CD4-positive, alpha-beta T cell treated with Interleukin-6 for 4 hours (primary cell): ENCODE measurements at regions not wholly inside any gene's neighbourhood (a gene's known extent, or its start where the extent isn't known, plus 50 kb on each side); places are given as distances from the start of the nearest gene placed in this dataset.

ENCODE experiments used
- DNase-seq: peaks from one replicate; pipeline ENCODE4 v3.0.0-alpha.2; 2020; ENCODE audit warnings: mixed read lengths

DNA sequence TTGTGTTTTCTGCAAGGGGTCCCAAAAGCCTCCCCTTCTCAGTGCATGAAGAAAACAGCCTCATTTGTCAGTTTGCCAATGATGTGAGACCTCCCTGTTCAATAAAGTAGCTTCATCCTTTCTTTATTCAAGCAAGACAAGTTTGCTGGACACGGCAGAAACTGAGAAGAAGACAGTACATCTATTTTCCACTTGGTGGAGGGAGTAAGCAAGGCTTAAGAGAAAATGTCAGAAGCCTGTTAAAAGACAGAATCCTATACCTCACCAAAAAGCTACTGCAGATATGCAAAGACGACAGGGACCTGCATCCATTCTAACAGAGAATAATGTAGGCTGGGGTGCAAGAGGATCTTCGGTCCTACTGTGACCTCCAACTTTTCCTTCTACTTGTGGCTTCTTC is 506.8 kb upstream of the VRK2 start:
- no peak for DNase-seq

DNA sequence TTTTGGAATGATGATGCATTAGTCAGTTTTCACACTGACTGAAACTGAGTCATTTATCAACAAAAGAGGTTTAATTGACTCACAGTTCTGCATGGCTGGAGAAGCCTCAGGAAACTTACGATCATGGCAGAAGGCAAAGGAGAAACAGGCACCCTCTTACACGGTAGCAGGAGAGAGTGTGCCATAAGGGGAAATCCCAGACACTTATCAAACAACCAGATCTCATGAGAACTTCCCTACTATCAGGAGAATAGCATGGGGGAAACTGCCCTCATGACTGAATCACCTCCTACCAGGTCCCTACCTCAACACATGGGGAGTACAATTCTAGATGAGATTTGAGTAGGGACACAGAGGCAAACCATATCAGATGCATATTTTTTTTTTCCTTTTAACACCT is 504.5 kb upstream of the VRK2 start:
- no peak for DNase-seq

DNA sequence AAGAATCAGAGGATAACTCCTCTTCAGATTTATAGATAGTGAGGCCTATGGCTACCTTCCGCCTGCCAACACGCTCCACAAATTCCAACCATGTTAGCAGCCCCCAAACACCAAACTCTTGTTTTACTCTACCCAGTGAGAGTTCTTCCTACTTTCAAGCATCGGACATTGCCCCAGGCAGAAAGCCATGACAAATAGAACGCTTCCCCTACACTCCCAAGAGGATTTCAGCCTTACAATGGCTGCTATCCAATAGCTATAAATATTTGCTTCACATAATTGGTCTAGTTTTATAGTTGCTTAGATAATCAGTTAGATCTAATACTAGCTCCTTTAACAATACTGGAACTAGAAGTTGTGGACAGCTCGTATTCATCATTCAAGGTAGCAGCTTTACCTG is 503.4 kb upstream of the VRK2 start:
- DNase-seq = no peak

DNA sequence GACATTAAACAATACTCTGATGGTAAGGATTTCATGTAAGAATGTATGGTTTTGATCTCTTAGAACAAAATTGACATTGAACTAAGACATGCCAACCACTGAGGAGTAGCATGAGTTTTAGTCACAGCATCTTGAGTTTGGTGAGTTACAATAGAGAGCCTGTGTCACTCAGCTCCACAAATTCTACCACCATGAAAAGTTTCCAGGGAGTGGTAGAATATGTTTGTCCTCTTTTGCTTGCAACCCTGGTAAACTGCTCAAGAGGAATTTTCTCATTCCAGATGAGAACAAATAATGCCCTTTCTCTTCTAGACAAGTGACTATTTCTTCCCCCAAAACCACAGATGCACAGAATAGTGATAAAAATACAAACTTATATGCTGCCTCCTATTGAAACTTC is 502.0 kb upstream of the VRK2 start:
- no peak for DNase-seq

DNA sequence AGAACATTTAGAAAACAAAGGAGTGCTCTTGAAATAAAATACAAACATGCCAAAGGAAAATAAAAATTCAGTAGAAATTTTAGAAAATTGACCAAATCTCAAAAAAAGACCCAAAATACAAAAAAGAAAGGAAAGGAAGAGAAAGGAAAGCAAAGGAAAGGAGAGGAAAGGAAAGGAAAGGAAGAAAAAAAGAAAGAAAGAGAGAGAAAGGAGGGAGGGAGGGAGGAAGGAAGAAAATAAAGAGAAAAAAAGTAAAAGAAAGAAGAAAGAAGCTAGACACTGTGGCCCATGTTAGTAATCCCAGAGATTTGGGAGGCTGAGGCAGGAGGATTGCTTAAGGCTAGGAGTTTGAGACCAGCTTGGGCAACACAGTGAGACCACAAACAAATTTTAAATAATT is 500.1 kb upstream of the VRK2 start:
- no peak for DNase-seq

DNA sequence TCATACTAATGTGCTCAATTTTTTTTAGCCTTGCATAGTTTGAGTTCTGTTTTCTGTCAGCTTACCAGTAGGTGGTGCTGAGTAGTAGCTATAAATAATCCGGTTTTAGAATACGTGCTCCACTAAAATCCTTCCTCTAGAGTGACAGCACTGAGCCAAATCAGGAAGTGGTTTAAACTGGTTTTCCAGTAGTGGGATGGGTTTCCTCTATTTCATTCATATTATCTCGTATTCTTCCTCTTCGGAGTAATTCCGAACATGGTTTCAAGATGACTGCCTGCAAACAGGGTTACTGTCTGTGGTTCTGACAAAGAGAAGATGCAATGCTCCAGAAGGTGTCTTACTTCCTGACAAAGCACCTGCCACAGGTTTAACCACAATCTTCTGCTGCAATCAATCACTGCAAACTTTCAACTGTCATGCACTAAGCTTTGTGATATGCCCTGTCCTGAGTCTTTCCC is 496.9 kb upstream of the VRK2 start:
- DNase-seq = no peak

DNA sequence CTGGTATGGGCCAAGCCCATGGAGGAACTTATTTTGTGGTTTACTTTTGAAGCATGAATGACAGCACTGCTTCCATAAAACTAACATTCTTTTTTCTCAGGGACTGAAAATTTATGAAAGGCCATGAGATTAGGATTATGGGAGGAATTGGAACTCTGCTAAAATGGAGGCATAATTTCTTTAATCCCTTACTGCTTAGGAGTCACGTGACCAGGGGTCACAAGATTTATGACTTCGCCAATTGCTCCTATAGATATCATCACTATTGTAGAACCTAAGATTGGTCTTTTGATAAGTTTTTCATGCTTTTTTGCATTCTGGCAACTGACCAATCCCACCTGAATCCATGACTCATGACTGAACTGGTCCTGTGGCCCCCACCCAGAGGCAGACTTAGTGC is 495.7 kb upstream of the VRK2 start:
- no peak for DNase-seq

DNA sequence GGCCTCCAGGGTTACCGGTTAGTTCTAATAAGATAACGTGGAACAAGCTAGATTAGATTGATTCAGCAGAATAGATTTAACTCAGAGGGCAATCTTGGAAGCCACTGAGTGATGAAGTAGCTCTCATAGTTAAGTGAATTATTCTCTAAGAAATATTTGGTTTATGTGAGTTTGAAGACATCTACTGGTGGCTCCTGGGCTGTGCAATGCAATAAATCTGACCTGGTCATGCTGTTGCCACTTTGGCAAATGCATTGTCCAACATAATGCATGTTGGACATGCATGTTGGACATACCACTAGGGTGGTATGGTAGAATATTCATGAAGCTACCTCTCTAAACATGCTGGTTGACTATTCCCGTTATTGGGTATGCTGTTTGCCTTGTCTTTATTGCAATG is 493.7 kb upstream of the VRK2 start:
- no peak for DNase-seq

DNA sequence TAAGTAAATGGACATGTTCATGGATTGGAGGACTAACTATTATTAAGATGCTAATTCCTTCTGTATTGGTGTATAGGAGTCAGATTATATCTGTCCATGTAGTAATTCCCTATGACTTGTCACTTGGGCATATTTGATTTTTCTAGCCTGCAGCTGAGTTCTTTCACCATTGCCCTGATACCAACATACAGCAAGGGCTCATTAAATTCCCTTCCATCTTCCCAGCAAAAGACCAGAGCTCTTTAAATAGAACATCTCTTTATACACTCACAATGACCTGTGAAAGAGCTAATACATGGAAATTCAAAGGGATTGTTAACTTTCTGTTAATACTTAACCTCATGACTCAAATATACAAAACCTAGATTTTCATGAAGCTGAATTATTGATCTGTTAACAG is 492.3 kb upstream of the VRK2 start:
- no peak for DNase-seq

DNA sequence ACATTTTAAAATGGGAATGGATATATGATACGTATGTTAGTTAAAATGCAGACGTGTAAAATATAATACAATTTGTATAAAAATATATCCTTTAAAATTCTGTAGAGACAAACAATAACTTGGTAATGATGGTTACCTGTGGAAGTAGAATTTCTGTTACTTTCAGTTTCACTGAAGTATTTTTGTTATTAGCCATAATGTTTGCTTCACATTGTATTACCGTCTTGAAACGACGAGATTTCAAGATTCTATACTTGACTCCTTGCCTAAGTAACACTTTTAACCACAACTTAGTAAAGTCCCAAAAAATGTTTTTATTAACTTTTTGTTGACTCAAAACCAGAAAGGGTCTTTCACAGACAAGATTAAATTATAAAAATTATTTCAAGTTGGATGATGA is 488.3 kb upstream of the VRK2 start:
- DNase-seq = no peak

DNA sequence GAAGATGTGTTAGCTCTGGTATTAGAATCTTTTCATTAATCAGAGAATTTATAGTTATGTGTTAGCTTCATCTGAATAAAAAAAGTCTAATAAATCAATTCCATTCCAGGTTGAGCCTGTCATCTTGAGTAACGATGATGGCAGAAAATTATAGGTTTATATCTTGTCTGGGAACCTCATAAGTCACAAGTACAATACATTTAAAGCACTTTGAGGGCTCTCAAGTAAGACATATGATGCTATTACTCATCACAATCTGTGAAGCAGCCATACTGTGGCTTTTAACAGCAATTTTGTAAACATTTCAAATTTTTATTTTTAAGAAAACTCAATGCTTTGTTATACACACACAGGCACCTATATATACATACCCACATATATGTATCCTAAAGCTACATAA is 484.1 kb upstream of the VRK2 start:
- DNase-seq = no peak

DNA sequence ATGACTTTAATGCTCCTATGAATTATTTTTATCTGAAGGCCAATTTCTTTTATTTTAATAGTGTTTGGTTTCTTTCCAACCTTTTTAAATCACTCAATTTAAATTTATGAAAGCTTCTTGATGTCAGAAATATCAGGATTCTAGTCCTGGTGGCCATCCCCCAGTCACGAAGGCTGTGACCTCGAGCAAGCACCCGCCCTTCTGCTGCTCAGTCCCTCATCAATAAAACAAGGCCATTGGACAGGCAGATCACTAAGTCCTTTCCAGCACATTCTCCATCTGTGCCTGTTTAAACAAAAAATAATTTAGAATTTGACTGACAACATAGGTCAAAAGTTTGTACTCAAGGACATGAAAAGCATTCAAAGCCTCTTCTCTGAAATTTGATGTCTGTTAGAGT is 483.6 kb upstream of the VRK2 start:
- no peak for DNase-seq

DNA sequence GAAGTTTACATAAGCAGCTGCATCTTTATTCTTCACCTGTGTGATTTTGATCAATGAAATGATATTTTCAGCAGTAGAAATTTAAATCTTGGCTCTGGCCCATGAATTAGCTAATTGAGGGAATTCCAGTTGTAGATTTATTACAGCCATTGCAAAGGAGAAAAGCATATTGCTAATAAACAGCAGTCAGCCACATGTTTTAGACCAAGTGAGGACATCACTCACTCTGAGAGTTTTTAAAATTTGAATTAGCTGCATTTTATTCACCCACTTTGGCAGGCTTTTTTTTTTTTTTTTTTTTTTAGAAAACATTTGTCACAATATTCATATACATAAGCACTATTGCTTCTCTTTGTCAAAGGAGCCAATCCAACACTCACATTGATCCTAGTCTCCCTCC is 479.4 kb upstream of the VRK2 start:
- no peak for DNase-seq

DNA sequence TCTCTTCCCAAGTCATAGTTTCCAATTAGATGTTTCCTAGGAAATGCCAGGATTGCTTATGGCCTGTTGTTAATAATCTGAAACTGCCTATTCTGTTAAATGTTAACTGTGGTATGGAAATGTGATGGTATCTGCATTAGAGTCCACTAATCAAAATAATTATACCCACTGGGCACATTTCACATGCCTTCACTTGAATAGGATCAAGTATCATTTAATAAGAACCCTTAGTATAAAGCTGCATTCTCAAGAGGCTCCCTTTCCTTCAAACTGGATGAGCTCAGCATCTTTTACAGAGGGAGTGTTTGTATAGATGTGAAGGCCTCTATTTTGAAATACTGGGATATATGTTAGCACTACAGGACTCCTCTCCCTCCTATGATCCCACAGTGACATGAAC is 477.2 kb upstream of the VRK2 start:
- no peak for DNase-seq

DNA sequence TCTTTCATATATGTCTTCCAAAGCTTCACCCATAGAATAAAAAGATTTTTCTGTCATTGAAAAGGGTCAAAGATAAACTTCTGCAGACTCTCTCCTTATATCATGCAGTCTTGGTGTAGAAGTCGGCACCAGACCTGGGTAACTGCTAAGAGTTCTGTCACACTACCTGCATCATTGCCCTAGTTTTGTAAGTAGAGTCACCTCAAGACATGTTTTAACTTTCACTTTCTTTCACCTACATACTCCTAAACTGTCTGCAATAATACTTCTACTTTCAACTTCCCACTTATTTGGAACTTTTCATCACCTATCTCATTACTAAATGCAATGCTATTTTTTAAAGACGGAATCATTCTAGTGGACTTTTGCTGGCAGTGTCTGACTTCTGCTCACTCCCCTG is 475.6 kb upstream of the VRK2 start:
- no peak for DNase-seq

DNA sequence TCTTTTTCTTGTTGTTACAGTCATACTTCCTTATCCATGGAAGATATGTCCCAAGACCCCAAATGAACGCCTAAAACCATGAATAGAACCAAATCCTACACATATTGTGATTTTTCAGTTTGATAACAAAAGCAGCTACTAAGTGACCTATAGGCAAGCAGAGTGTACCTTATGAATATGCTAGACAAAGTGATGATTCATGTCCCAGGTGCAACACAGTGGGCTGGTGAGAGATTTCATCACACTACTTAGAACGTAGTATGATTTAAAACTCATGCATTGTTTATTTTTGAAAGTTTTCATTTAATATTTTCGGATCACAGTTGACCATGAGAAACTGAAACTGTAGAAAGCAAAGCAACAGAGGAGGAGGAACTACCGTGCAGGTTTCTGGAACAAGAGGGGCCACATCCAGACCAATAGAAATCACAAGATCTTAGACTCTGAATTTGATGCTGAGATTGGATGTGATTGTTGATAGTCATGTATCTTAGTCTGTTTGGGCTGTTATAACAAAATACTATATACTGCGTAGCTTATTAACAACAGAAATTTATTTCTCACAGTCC is 470.8 kb upstream of the VRK2 start:
- no peak for DNase-seq

DNA sequence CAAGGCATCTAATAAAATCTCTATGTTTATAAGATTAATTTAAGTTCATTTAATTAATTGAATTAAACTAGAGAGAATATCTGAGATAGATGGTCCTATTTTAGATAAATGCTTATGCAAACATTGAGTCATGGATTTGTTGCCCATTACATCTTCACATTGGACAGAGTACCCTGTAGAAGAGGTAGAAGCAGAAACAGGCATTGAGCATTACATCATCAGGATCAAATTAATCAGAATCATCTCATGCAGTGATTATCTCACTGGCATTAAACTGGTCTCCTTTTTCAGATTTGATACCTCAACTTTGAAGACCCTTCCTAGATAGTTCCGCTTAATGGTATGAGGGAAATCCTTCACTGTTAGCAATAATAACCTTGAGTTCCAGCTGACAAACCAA is 469.6 kb upstream of the VRK2 start:
- DNase-seq = no peak

DNA sequence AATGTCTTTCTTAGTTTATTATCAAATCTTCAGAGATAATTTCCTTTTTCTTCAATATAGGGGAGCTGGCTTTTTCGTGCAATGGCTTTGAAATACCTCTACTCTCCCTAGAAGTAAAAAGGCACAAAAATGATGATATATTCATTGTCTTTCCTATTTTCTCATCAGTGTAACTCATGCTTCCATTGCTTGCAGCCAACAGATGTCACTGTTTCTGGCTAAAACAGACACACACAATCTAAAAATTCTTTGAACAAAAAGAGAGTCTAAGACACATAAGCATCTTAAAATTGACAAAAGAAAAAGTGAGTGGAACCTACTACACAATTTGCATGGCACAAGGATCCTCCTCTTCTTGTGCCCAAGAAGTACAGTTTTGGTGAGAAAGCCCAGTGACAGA is 448.7 kb upstream of the VRK2 start:
- no peak for DNase-seq

DNA sequence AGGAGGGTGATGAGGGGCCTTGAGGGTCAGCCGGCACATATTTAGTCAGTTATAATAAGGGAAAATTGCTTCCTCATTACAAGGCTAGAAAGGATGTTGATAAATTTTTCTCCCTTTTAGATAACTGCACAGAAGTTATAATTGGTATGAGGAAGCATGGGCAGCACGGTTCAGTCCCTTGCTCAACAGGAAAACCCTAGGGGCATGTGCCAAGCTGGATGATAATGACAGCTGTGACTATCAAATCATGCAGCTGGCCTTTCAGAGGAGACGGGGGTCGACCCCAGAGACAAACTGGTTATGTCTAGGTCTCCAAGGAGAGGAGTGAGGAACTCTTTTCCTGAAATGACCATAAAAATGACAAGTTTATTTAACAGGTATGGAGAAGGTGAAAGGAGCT is 448.1 kb upstream of the VRK2 start:
- DNase-seq = no peak

DNA sequence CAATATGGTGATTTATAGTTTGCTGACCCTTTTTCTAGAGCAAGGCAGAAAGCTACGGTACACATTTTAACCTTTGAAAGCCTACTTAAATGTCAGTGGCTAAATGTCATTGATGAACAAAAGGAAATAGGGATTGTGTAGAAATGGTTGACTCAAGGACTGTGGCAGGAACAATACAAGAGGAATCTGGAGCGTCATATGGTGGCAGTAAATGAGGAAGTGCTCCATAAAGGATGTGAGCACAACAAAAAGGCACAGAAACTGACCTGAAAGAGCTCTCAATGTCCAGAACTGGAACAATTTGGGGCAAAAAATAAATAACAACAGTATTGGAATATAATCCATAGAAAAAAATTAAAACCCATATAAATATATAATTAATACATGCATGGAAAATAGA is 443.9 kb upstream of the VRK2 start:
- DNase-seq = no peak

DNA sequence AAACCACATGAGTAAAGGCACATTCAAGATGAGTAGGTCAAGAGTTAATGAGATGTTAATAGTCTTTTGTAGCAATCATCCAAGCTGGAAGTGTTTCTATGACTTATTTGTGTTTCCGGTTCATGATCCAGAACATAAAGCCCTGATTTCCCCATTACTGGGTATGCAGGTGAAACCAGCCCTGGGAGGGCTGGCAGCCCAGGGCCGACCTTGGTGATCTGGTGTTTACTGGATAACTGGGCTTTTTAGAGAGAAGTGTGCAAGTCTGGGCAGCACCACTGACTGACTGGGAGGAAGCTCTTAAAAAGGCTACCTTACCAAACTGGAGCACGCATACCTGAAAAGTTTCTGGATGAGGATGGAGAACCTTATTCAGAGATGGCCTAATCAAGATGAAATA is 431.6 kb upstream of the VRK2 start:
- no peak for DNase-seq

DNA sequence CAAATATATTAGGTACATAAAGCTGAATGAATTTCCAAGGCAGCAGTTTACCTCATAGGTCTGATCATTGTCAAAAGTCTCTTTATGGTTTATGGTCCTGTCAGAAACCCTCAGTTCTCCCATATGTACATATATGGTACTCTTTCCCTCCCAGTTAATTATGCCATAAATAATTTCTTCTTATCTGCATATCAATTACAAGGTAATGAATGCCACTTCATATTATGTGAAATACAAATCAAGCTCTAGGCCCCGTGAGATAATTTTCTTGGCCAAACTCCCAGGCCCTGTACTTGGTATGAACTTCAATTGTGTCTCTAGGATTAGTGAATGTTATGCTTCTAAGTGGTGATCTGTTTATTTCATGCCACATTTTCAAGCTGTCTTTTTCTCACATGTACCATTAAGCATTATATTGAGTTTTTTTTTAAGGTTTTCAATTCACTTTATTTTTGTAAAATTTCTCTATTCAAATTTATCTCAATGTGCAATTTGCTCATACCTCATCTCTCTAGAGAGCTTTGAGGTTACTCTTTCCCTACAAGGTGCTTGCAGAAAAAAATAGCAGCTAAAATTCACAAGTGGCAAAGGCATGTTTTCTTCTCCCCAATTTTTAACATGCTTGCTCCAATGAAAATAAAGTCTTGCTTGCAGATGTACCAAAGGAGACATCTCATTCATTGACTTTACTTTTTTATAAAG is 430.6 kb upstream of the VRK2 start:
- DNase-seq = no peak

DNA sequence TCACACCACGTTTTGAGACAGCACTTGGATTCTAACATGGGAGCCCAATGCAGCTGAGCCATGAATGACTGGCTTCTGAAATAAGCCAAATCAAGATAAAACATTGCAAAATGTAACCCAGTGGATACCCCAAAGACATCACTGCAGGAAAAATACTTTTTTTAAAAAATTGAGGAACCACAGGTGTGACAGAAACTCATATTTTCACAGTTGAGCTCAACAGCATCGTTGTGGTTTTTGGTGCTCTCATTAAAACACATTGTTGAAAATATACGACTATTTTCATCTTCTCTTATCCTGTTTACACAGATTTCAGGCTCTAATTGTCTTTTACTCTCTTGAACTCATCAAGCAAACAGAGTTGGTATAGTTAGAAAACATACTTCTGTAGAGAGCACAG is 429.3 kb upstream of the VRK2 start:
- no peak for DNase-seq

DNA sequence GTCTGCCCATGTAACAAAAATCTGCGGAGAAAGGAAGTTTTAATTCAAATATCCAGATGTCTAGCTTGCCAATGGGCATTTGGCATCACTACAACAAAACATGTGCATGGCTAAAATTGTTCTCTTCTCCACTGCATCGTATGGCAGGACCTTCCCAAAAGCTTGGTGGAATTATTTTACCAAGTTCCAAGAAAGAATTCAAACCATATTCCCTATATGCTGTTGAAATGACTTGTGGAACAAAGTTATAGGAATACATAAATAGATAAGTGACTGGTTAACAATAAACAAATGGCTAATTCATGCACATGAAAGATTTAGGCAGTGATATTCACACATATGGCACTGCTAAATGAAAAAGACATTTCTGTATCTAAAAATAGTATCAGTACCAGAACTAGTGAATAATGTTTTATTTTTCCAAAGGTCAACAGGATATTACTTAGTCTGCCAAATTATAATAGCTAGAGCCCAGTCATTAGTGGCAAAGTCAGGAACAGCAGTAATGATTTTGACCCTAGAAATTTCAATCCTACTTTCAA is 425.4 kb upstream of the VRK2 start:
- DNase-seq = no peak

DNA sequence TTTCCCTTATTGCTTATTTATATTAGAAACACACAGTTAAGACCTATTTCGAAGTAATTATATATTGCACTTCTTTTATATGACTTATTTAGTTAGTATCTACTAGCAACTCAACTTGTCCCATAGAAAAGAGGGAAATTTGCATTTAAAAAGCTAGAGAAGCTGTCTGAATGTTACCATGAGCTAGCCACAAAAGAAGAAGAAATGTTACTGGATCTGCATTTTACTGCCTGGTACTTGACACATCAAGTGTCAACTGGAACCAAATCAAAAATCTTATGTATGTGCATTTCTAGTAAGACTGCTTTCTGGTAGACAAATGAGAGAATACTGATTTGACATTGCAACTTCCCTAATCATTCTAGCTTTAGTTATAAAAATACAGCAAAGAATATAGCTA is 424.6 kb upstream of the VRK2 start:
- DNase-seq = no peak
